HepG2 (cell line): ENCODE measurements at regions not wholly inside any gene's neighbourhood (a gene's known extent, or its start where the extent isn't known, plus 50 kb on each side); places are given as distances from the start of the nearest gene placed in this dataset.

Experiments
- ATF5 ChIP-seq: sonication (generic); formaldehyde crosslinking; IDR thresholded peaks from 2 replicates; pipeline ENCODE4 v1.4.0; 2020; ENCODE audit warnings: mild to moderate bottlenecking, low read depth, missing genetic modification reagents
- CBX5 ChIP-seq: sonication (generic); formaldehyde crosslinking; IDR thresholded peaks from 2 replicates; pipeline ENCODE4 v1.4.0; 2020; ENCODE audit warnings: missing genetic modification reagents, borderline replicate concordance
- RAD21 ChIP-seq: fragments of 450-650 bp; formaldehyde crosslinking; IDR thresholded peaks from 2 replicates; pipeline ENCODE4 v1.5.0; 2020; ENCODE audit warnings: mild to moderate bottlenecking

- TF ChIP-seq CBX5 (CRISPR knock-in tag), result no peak
- TF ChIP-seq RAD21 (CRISPR knock-in tag), result no peak
- TF ChIP-seq ATF5, result no peak
Observed at GRCh38 chr5:108481355-108481931, 99.5 kb upstream of the FBXL17 start.
